GF-D8 (cell line): ENCODE measurements at regions not wholly inside any gene's neighbourhood (a gene's known extent, or its start where the extent isn't known, plus 50 kb on each side); places are given as distances from the start of the nearest gene placed in this dataset.
"Not testable (repeated sequence)": the region's sequence is repeated elsewhere in the genome, so short reads cannot be mapped to it uniquely, and the experiment has no call there.

Experiments used
- DNase-seq: peaks from one replicate; lab custom pipeline; 2025; lab: John Stamatoyannopoulos, UW

- DNase-seq = no peak
Observed at GRCh38 chr1:189211742-189212141, 1265.9 kb downstream of the BRINP3 start.

- DNase-seq = no peak
Observed at GRCh38 chr1:189212606-189213005, 1265.1 kb downstream of the BRINP3 start.

- DNase-seq = no peak
Observed at GRCh38 chr1:189216886-189217285, 1260.8 kb downstream of the BRINP3 start.

- DNase-seq = no peak
Observed at GRCh38 chr1:189217646-189218045, 1260.0 kb downstream of the BRINP3 start.

GRCh38 chr1:189220750-189221149 is 1256.9 kb downstream of the BRINP3 start:
- DNase-seq = no peak

GRCh38 chr1:189225794-189226145 is 1251.9 kb downstream of the BRINP3 start:
- not testable (repeated sequence) for DNase-seq

- no peak for DNase-seq
Observed at GRCh38 chr1:189226779-189227178, 1250.9 kb downstream of the BRINP3 start.

- no peak for DNase-seq
Observed at GRCh38 chr1:189237008-189237407, 1240.7 kb downstream of the BRINP3 start.

- no peak for DNase-seq
Observed at GRCh38 chr1:189253601-189254350, 1223.9 kb downstream of the BRINP3 start.

GRCh38 chr1:189261128-189261527 is 1216.5 kb downstream of the BRINP3 start:
- DNase-seq = not testable (repeated sequence)

- DNase-seq = no peak
Observed at GRCh38 chr1:189269011-189269410, 1208.7 kb downstream of the BRINP3 start.

- DNase-seq = no peak
Observed at GRCh38 chr1:189274267-189274666, 1203.4 kb downstream of the BRINP3 start.

- no peak for DNase-seq
Observed at GRCh38 chr1:189275796-189276195, 1201.9 kb downstream of the BRINP3 start.

GRCh38 chr1:189289346-189289745 is 1188.3 kb downstream of the BRINP3 start:
- DNase-seq = no peak

GRCh38 chr1:189301235-189301634 is 1176.4 kb downstream of the BRINP3 start:
- DNase-seq = no peak

- DNase-seq = no peak
Observed at GRCh38 chr1:189305279-189305678, 1172.4 kb downstream of the BRINP3 start.

GRCh38 chr1:189311915-189312314 is 1165.7 kb downstream of the BRINP3 start:
- DNase-seq = no peak

GRCh38 chr1:189312499-189312898 is 1165.2 kb downstream of the BRINP3 start:
- DNase-seq = no peak

GRCh38 chr1:189313488-189313887 is 1164.2 kb downstream of the BRINP3 start:
- no peak for DNase-seq

GRCh38 chr1:189315035-189315901 is 1162.4 kb downstream of the BRINP3 start:
- DNase-seq = no peak

- DNase-seq = no peak
Observed at GRCh38 chr1:189323091-189323490, 1154.6 kb downstream of the BRINP3 start.

- DNase-seq = not testable (repeated sequence)
Observed at GRCh38 chr1:189331071-189331470, 1146.6 kb downstream of the BRINP3 start.
